WTC11 (cell line): ENCODE measurements at regions not wholly inside any gene's neighbourhood (a gene's known extent, or its start where the extent isn't known, plus 50 kb on each side); places are given as distances from the start of the nearest gene placed in this dataset.
A peak's percentile ranks its signal among the peaks of the same experiment; 100 is the strongest.

ENCODE experiments used
- ATAC-seq: fragments of 200-7000 bp; cut with Tn5 transposase; 2 replicates; pipeline ENCODE4 v1.10.0; 2021; ENCODE audit warnings: mild to moderate bottlenecking, moderate library complexity
- CTCF ChIA-PET: fragments of 300-600 bp; sonication (Branson Sonifier 250); formaldehyde crosslinking; loops from one replicate; lab custom pipeline; 2021; ENCODE audit warnings: antibody characterized with exemption; lab: Charles Lee
- POLR2A ChIA-PET: fragments of 350-600 bp; sonication (Branson Sonifier 250); formaldehyde crosslinking; loops from one replicate; lab custom pipeline; 2021; ENCODE audit warnings: antibody characterized with exemption; lab: Charles Lee
- DNase-seq: peaks from one replicate; pipeline ENCODE4 v3.0.0; 2021; ENCODE audit warnings: low spot score
- H3K27ac Mint-ChIP-seq: 2 replicates; pipeline ENCODE4 v1.8.0; 2021; ENCODE audit warnings: mixed read lengths
- H3K27me3 Mint-ChIP-seq: 2 replicates; pipeline ENCODE4 v1.8.0; 2021; ENCODE audit warnings: low read depth, mild to moderate bottlenecking, moderate library complexity, mixed read lengths
- H3K36me3 Mint-ChIP-seq: 2 replicates; pipeline ENCODE4 v1.8.0; 2021; ENCODE audit warnings: mixed read lengths
- H3K4me1 Mint-ChIP-seq: 2 replicates; pipeline ENCODE4 v1.8.0; 2022; ENCODE audit warnings: mixed read lengths
- H3K4me3 Mint-ChIP-seq: 2 replicates; pipeline ENCODE4 v1.8.0; 2021; ENCODE audit warnings: mild to moderate bottlenecking, moderate library complexity, mixed read lengths
- H3K9me3 Mint-ChIP-seq: 2 replicates; pipeline ENCODE4 v1.8.0; 2021; ENCODE audit warnings: mixed read lengths
- ATF1 ChIP-seq: sonication (generic); formaldehyde crosslinking; IDR thresholded peaks from 2 replicates; pipeline ENCODE4 v1.8.1; 2023; ENCODE audit warnings: mild to moderate bottlenecking, moderate library complexity, missing genetic modification reagents
- E2F1 ChIP-seq: sonication (generic); formaldehyde crosslinking; IDR thresholded peaks from 2 replicates; pipeline ENCODE4 v1.8.0; 2022; ENCODE audit warnings: mild to moderate bottlenecking, missing genetic modification reagents
- ELF4 ChIP-seq: sonication (generic); formaldehyde crosslinking; IDR thresholded peaks from 2 replicates; pipeline ENCODE4 v1.8.1; 2022; ENCODE audit warnings: low read depth, mild to moderate bottlenecking, moderate library complexity, missing genetic modification reagents
- EMX1 ChIP-seq: fragments of 250-450 bp; sonication (Bioruptor Pico); IDR thresholded peaks from 2 replicates; pipeline ENCODE4 v1.8.0; 2021; ENCODE audit warnings: mild to moderate bottlenecking
- FOXK1 ChIP-seq: sonication (generic); formaldehyde crosslinking; IDR thresholded peaks from 2 replicates; pipeline ENCODE4 v1.8.0; 2022; ENCODE audit warnings: mild to moderate bottlenecking, moderate library complexity, missing genetic modification reagents
- GRHL2 ChIP-seq: fragments of 250-450 bp; sonication (Bioruptor Pico); IDR thresholded peaks from 2 replicates; pipeline ENCODE4 v1.8.0; 2022; ENCODE audit warnings: mild to moderate bottlenecking, moderate library complexity; ENCODE audit not compliant: insufficient replicate concordance, severe bottlenecking
- GTF2I ChIP-seq: fragments of 250-450 bp; sonication (Bioruptor Pico); conservative IDR thresholded peaks from 2 replicates; pipeline ENCODE4 v1.4.0; 2021; ENCODE audit warnings: mild to moderate bottlenecking
- KAT7 ChIP-seq: sonication (generic); formaldehyde crosslinking; IDR thresholded peaks from 2 replicates; pipeline ENCODE4 v1.8.1; 2023; ENCODE audit warnings: missing genetic modification reagents, mild to moderate bottlenecking, borderline replicate concordance
- MXD4 ChIP-seq: fragments of 250-450 bp; sonication (Bioruptor Pico); IDR thresholded peaks from 2 replicates; pipeline ENCODE4 v1.8.0; 2021; ENCODE audit warnings: mild to moderate bottlenecking, moderate library complexity, borderline replicate concordance
- NFATC4 ChIP-seq: fragments of 250-450 bp; sonication (Bioruptor Pico); IDR thresholded peaks from 2 replicates; pipeline ENCODE4 v1.9.0; 2021; ENCODE audit warnings: mild to moderate bottlenecking
- NFE2L1 ChIP-seq: sonication (generic); formaldehyde crosslinking; IDR thresholded peaks from 2 replicates; pipeline ENCODE4 v1.8.1; 2023; ENCODE audit warnings: missing genetic modification reagents
- OVOL2 ChIP-seq: fragments of 250-450 bp; sonication (Bioruptor Pico); IDR thresholded peaks from 2 replicates; pipeline ENCODE4 v1.9.0; 2021; ENCODE audit warnings: mild to moderate bottlenecking, borderline replicate concordance
- SMAD4 ChIP-seq: sonication (generic); formaldehyde crosslinking; IDR thresholded peaks from 2 replicates; pipeline ENCODE4 v1.8.0; 2022; ENCODE audit warnings: mild to moderate bottlenecking, missing genetic modification reagents
- TEAD1 ChIP-seq: sonication (generic); formaldehyde crosslinking; IDR thresholded peaks from 2 replicates; pipeline ENCODE4 v1.8.0; 2022; ENCODE audit warnings: mild to moderate bottlenecking, missing genetic modification reagents
- TEAD4 ChIP-seq: sonication (generic); formaldehyde crosslinking; IDR thresholded peaks from 2 replicates; pipeline ENCODE4 v1.8.0; 2022; ENCODE audit warnings: mild to moderate bottlenecking, missing genetic modification reagents
- USF2 ChIP-seq: sonication (generic); formaldehyde crosslinking; IDR thresholded peaks from 2 replicates; pipeline ENCODE4 v1.8.1; 2023; ENCODE audit warnings: mild to moderate bottlenecking, missing genetic modification reagents, moderate library complexity
- ZNF232 ChIP-seq: sonication (generic); formaldehyde crosslinking; IDR thresholded peaks from 2 replicates; pipeline ENCODE4 v1.8.0; 2022; ENCODE audit warnings: mild to moderate bottlenecking, missing genetic modification reagents
- ZNF263 ChIP-seq: sonication (generic); formaldehyde crosslinking; IDR thresholded peaks from 2 replicates; pipeline ENCODE4 v1.8.1; 2022; ENCODE audit warnings: low read depth, mild to moderate bottlenecking, moderate library complexity, missing genetic modification reagents
- ZNF396 ChIP-seq: fragments of 250-450 bp; sonication (Bioruptor Pico); IDR thresholded peaks from 2 replicates; pipeline ENCODE4 v1.8.0; 2021; ENCODE audit warnings: mild to moderate bottlenecking, moderate library complexity, borderline replicate concordance
- ZNF425 ChIP-seq: fragments of 250-450 bp; sonication (Bioruptor Pico); conservative IDR thresholded peaks from 2 replicates; pipeline ENCODE4 v1.9.0; 2021; ENCODE audit warnings: mild to moderate bottlenecking
- ZNF512 ChIP-seq: sonication (generic); formaldehyde crosslinking; IDR thresholded peaks from 2 replicates; pipeline ENCODE4 v1.8.1; 2022; ENCODE audit warnings: missing genetic modification reagents, borderline replicate concordance
- ZNF671 ChIP-seq: fragments of 250-450 bp; sonication (Bioruptor Pico); IDR thresholded peaks from 2 replicates; pipeline ENCODE4 v1.8.0; 2021; ENCODE audit warnings: mild to moderate bottlenecking
- TF ChIP-seq, protein P1 (sequence below): fragments of 250-450 bp; sonication (Bioruptor Pico); IDR thresholded peaks from 2 replicates; pipeline ENCODE4 v1.9.0; 2021; ENCODE audit warnings: mild to moderate bottlenecking
- TF ChIP-seq, protein P2 (sequence below): fragments of 250-450 bp; sonication (Bioruptor Pico); IDR thresholded peaks from 2 replicates; pipeline ENCODE4 v1.8.0; 2021; ENCODE audit warnings: mild to moderate bottlenecking
- TF ChIP-seq, protein P3 (sequence below): sonication (generic); formaldehyde crosslinking; IDR thresholded peaks from 2 replicates; pipeline ENCODE4 v1.8.0; 2023; ENCODE audit warnings: missing genetic modification reagents
- TF ChIP-seq, protein P4 (sequence below): fragments of 250-450 bp; sonication (Bioruptor Pico); IDR thresholded peaks from 2 replicates; pipeline ENCODE4 v1.9.0; 2021; ENCODE audit warnings: moderate library complexity, mild to moderate bottlenecking, inconsistent platforms, borderline replicate concordance

GRCh38 chr6:90787446-90787845 lies 200.6 kb upstream of the MAP3K7 start (continued):
- no peak for TF ChIP-seq MXD4 (CRISPR knock-in tag)
- no peak for TF ChIP-seq KAT7 (CRISPR knock-in tag)
- no peak for TF ChIP-seq NFATC4 (CRISPR knock-in tag)
- no peak for TF ChIP-seq NFE2L1 (CRISPR knock-in tag)
- no peak for TF ChIP-seq TEAD1 (CRISPR knock-in tag)
- TF ChIP-seq, protein P1, sequence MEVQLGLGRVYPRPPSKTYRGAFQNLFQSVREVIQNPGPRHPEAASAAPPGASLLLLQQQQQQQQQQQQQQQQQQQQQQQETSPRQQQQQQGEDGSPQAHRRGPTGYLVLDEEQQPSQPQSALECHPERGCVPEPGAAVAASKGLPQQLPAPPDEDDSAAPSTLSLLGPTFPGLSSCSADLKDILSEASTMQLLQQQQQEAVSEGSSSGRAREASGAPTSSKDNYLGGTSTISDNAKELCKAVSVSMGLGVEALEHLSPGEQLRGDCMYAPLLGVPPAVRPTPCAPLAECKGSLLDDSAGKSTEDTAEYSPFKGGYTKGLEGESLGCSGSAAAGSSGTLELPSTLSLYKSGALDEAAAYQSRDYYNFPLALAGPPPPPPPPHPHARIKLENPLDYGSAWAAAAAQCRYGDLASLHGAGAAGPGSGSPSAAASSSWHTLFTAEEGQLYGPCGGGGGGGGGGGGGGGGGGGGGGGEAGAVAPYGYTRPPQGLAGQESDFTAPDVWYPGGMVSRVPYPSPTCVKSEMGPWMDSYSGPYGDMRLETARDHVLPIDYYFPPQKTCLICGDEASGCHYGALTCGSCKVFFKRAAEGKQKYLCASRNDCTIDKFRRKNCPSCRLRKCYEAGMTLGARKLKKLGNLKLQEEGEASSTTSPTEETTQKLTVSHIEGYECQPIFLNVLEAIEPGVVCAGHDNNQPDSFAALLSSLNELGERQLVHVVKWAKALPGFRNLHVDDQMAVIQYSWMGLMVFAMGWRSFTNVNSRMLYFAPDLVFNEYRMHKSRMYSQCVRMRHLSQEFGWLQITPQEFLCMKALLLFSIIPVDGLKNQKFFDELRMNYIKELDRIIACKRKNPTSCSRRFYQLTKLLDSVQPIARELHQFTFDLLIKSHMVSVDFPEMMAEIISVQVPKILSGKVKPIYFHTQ = no peak
- TF ChIP-seq, protein P2, sequence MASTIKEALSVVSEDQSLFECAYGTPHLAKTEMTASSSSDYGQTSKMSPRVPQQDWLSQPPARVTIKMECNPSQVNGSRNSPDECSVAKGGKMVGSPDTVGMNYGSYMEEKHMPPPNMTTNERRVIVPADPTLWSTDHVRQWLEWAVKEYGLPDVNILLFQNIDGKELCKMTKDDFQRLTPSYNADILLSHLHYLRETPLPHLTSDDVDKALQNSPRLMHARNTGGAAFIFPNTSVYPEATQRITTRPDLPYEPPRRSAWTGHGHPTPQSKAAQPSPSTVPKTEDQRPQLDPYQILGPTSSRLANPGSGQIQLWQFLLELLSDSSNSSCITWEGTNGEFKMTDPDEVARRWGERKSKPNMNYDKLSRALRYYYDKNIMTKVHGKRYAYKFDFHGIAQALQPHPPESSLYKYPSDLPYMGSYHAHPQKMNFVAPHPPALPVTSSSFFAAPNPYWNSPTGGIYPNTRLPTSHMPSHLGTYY (CRISPR knock-in tag) = no peak
- no peak for TF ChIP-seq FOXK1
- TF ChIP-seq TEAD4 (CRISPR knock-in tag) = no peak
- TF ChIP-seq GRHL2 = no peak
- TF ChIP-seq ZNF425 (CRISPR knock-in tag) = no peak

GRCh38 chr6:90780778-90781177 lies 193.9 kb upstream of the MAP3K7 start:
- ChIA-PET POLR2A (no interaction called here), CTCF (no interaction called here)
- Mint-ChIP-seq H3K4me3 (no peak overlapping the region), H3K36me3 (0 out of 2 replicates have a peak, but pooled peaks cover 4% of the 10 kb centered on the region), H3K27me3 (no peaks in the 10 kb centered on the region), H3K4me1 (peaks cover 53% of the 10 kb centered on the region), H3K9me3 (peaks cover 3% of the 10 kb centered on the region; the same call in 1 of the 2 replicates), H3K27ac (no peak overlapping the region)
- ATAC-seq = peak; percentile 70
- DNase-seq = no peak
- TF ChIP-seq USF2 (CRISPR knock-in tag) (no peak), ZNF232 (no peak), E2F1 (CRISPR knock-in tag) (no peak), ZNF671 (CRISPR knock-in tag) (no peak), SMAD4 (CRISPR knock-in tag) (no peak), ZNF396 (CRISPR knock-in tag) (no peak), ZNF263 (CRISPR knock-in tag) (no peak), TEAD1 (CRISPR knock-in tag) (no peak), ELF4 (no peak), ZNF512 (CRISPR knock-in tag) (no peak), EMX1 (CRISPR knock-in tag) (no peak), GTF2I (CRISPR knock-in tag) (no peak), KAT7 (CRISPR knock-in tag) (no peak), ATF1 (no peak), OVOL2 (CRISPR knock-in tag) (no peak)
- TF ChIP-seq, protein P3, sequence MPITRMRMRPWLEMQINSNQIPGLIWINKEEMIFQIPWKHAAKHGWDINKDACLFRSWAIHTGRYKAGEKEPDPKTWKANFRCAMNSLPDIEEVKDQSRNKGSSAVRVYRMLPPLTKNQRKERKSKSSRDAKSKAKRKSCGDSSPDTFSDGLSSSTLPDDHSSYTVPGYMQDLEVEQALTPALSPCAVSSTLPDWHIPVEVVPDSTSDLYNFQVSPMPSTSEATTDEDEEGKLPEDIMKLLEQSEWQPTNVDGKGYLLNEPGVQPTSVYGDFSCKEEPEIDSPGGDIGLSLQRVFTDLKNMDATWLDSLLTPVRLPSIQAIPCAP (CRISPR knock-in tag) = no peak
- TF ChIP-seq, protein P4, sequence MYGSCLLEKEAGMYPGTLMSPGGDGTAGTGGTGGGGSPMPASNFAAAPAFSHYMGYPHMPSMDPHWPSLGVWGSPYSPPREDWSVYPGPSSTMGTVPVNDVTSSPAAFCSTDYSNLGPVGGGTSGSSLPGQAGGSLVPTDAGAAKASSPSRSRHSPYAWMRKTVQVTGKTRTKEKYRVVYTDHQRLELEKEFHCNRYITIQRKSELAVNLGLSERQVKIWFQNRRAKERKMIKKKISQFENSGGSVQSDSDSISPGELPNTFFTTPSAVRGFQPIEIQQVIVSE (CRISPR knock-in tag) = no peak
